CD4-positive, alpha-beta T cell treated with Interleukin-17A for 4 hours (primary cell): ENCODE measurements at regions not wholly inside any gene's neighbourhood (a gene's known extent, or its start where the extent isn't known, plus 50 kb on each side); places are given as distances from the start of the nearest gene placed in this dataset.

Experiments used
- DNase-seq: peaks from one replicate; pipeline ENCODE4 v3.0.0-alpha.2; 2020; ENCODE audit warnings: mixed read lengths

DNA sequence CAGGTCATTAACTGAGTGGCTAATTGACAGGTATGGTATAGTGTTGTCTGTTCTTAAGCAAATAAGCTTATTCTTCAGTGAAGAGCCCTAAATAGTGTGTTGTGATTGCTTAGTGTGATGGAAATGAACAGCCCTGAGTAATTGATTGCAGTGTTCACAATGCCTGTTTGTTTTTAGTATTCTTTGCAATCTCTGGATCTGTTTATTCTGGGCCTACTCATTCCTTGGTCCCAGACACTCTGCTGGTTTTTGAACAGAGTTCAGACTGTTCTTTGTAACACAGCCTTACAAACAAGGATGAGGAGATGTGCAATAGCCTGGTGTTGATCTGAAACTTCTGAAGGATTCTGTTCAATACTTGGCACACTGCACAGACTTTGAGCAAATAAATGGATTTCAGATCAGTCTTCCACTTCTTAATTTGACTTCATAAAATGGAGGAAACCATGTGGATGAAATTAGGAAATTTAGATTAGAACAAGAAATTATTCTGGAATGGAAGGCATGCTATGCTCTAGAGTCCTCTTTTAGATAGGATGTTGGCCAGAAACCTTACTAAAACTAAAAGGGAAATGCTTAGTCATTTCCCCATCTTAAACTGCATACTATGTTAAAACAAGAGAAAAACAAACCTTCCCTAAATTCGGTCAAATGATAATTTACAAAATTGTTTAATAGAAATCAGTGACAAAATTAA is 444.2 kb upstream of the SEMA3D start:
- no peak for DNase-seq

DNA sequence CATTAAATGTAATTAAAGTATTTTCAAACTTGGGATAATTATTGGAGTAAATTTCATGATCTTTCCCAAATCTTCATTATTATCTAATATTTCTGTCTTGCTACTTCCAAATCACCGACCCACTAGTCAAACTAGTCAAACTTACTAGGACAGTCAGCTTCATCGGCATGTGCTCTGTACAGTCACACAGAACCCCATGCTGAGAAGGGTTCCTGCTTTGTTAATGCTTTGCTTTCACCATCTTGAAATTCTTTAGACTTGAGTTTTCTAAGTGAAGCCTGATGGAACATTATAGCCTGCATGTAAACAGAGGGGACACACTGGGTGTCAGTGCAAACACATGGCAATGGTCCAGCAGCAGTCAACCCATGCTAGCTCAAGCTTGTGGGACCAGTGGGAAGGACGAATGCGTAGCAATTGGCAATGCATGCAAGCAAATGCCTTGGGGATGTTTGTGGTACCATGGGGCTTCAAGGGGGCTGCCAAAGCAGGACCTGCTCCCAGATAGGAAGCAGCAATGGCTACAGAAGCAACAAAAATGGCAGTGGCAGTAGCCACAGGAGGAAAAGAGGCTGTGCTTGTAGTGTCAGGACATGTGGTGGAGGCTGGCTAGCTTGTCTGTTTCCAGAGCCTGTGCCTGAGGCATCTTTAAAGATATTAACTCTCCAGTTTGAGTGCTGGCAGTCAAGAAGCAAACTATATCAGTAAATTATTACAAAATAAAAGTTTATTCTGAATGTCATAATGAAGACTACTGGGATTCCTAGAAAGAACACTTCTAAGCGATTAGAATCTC is 441.1 kb upstream of the SEMA3D start:
- DNase-seq: no peak

DNA sequence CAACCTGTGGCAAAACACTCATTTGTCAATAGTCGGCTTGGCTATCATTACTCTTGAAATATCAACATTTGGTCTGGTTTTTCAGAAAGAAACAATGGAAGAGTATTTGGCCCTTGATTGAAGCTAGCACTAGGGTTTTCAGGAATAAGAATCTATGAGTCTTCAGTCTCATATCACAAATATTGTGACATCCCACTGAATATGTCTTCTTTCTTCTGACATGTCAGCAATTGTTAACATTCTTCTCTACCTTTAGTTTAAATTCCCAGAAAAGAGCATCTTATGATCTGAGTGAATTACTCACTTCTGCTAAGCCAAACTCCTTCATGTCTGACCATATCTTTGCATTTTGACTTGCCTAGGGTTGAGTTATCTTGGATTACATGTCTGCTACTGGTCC is 435.2 kb upstream of the SEMA3D start:
- no peak for DNase-seq

DNA sequence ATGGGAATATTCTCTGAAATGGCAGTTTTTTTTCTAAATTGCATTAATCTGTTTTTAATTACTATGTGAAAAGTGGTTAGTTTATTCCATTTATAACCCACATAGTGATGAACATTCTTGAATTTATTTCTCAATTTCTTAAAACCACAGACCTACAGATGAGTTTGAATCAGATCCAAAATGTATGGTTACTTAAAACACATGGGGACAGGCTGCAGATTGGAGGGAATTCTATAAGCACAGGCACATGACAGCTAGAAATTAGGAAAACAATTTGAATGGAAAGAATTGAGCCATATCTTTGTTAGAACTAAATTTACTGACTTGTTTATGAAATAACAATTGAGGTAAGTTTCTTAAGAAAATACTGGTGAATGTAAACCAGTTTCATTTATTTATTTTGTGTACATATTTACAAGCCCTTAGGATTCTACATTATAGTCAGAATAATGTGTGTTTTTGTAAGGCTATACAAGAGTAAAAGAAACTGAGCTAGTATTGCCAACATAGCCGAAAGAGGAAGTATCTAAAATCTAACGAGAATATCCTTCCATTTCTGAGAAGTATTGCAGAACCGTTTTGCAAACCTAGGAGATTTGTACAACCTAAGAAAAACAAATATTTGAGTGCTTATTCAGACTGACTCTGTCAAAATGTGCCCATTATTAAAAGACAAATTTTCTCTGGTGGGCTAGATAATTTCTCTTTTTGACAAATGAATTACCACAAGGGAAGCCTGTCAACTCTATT is 434.3 kb upstream of the SEMA3D start:
- DNase-seq: no peak

DNA sequence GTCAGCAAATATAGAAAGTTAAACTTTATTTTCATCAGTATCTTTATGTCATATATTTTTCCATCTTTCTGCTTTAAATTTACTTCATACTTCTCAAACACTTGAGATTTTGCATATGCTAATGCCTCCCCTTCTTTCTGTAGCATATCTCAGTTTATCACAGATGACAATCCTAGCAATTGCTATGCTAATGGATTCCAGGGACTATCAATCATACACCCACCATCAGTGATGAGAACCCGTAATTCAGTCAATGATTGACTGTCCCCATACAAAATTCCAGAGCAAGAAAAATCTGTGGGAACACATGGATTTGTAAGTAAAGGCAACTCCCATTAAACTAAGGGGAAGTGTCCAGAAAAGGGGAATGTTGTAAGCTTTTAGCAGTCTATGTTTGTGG is 432.4 kb upstream of the SEMA3D start:
- no peak for DNase-seq

DNA sequence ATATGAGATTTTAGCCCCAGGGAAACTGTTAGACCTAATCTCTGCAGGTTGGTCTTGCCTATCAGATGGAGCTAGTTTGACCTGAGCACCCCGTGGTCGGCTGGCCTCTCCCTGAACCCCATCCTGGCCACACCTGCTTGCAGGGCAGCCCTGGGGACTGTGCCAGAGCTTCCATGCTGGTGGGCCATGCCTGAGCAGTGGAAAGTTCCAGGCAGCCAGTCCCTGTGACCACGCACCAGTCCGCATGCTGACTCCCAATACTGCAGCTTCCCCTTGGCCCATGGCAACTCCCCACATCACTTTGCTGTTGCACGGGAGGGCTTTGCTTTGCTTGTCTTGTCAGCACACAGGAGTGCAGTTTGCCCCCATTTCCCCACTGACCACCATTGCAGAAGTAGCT is 427.8 kb upstream of the SEMA3D start:
- no peak for DNase-seq

DNA sequence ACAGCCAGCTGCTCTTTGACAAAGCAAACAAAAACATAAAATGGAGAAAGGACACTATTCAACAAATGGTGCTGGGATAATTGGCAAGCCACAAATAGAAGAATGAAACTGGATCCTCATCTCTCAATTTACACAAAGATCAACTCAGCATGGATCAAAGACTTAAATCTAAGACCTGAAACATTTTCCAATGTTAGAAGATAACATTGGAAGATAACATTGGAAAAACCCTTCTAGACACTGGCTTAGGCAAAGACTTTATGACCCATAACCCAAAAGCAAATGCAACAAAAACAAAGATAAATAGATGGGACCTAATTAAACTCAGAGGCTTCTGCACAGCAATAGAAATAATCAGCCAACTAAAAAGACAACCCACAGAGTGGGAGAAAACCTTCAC is 425.7 kb upstream of the SEMA3D start:
- no peak for DNase-seq

DNA sequence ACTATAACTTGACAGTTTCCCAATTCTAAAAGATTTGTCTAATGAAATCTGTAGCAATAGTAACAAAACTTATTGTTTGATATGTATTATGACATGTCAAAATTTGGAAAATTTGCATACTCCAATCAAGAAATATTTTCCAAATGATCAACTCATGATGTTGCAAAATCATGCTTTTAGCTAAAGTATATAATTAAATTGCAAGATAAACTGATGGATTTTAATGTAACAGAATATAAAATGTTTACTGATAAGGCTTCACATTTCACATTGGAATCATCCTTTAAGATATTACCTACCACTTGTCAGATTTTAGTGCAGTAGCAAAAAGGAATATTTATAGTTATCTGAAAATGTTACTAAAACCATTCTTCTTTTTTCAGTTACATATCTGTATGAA is 421.9 kb upstream of the SEMA3D start:
- no peak for DNase-seq

DNA sequence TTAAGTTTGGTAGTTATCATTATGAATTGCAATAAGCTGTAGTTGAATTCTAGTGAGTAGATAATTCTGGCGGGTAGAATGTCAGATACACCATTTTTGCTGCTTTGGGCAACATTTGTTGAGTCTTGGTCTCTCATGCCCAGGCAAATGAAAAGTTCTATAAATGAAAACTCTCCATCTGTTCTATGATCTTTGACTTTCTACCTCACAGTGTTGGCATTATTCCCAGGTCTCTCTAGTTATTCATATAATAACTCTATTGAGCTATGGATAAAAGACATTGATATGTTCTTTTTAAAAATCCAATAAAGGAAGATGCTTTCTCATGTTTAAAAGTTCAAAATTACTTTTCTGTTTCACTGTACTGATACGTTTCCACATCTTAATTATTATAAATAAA is 415.3 kb upstream of the SEMA3D start:
- no peak for DNase-seq

DNA sequence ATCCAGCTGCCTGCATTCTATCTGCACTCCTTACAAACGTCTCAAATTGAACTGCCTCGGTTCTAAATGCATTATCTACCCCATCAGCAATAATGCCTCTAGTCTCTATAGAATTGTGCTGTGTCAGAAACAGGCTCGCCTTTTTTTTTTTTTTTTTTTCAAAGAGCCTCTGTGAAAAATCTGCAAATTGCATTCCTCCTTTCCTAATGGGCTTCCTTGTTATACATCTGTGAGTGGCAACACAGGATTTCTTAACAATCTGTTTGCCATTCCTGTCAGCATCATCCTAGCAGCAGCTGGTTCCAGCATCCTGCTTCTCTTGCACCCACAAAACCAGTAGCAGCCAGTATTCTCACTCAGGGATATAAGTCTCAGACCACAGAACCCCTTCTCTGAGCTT is 413.5 kb upstream of the SEMA3D start:
- no peak for DNase-seq

DNA sequence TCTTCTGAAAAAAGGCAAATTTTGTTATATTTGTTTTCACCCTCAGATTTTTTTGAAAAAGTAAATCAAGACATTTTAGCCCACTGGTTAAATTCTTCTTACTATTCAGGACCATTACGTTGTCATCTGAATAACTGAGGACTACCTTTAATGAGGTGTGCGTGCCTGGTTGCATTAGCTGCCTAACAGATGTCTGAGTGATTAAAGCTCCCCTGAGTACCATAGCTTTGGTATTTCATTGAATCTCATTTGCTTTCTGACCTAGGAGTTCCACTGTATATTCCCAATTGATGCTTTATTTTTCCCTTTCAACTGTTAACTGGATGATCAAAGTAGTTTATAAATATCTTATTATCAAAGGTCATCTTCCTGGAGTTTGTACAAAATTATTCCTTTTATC is 410.0 kb upstream of the SEMA3D start:
- no peak for DNase-seq

DNA sequence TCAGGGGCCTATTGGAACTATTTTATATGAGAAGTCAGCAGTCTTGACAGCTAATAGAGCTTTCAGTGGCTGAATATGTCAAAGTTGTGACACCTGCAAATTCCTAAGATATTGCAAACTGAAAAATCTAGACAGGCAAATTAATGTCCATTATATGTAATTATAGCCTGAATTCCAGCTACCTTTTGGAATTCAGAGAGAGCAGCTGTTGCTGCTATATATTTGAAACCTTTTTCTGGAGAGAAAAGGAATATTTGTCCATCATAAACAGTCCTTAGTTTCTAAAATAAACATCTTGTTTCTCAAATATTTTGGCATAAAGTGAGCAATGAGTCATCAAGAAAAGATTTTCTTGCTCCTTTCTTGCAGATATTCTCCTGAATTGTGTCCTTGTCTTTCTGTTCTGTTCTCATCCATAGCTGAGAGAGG is 408.9 kb upstream of the SEMA3D start:
- no peak for DNase-seq

DNA sequence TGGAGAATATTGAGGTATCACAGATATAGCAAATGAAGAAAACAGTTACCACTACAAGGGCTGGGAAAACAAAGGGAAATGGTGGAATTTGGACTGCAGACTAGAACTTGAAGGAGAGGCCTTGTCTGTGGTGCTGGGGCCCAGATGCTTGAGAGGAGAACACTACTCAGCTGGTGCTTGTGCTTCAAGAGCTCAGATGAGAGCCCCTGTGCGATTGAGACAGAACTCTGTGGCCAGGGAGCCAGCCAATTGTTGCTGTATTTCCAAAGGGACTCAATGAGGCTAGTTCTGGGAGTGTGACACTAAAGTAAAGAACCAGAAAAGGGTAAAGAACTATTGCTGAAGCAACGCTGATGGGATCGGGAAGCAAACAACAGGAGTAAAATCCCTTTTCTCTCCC is 406.5 kb upstream of the SEMA3D start:
- no peak for DNase-seq

DNA sequence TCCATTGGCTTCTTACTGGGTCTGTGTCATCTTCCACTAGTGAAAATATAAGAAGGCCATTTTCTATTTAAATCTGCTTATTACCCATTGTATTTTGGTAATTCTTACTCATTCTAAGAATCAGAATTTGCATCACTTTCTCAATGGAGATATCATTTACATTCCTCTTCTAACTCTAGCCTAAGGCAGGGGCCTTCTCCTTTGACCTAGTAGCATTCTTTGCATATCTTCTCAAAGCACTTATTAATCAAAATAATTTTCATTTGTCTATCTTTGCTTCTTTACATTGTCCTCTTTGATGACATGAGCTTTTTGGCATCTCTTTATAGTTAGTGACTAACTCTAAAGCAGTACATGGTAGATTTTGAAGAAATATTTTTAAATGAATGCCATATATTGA is 400.9 kb upstream of the SEMA3D start:
- DNase-seq: no peak

DNA sequence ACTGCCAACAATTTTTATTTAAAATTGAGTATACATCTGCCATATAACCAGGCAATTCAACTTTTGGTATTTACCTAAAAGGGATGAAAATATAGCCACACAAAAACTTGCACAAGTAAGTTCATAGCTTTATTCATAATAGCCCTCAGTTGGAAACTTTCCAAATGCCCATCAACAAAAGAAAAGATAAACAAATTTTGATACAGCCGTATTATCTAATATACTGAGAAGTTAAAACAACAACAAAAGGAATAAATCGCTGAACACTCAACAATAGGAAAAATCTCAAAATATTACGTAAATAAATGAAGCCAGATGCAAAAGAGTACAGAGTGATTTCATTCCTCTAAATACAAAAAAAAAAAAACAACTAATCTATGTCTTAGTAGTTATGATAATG is 399.2 kb upstream of the SEMA3D start:
- DNase-seq: no peak

DNA sequence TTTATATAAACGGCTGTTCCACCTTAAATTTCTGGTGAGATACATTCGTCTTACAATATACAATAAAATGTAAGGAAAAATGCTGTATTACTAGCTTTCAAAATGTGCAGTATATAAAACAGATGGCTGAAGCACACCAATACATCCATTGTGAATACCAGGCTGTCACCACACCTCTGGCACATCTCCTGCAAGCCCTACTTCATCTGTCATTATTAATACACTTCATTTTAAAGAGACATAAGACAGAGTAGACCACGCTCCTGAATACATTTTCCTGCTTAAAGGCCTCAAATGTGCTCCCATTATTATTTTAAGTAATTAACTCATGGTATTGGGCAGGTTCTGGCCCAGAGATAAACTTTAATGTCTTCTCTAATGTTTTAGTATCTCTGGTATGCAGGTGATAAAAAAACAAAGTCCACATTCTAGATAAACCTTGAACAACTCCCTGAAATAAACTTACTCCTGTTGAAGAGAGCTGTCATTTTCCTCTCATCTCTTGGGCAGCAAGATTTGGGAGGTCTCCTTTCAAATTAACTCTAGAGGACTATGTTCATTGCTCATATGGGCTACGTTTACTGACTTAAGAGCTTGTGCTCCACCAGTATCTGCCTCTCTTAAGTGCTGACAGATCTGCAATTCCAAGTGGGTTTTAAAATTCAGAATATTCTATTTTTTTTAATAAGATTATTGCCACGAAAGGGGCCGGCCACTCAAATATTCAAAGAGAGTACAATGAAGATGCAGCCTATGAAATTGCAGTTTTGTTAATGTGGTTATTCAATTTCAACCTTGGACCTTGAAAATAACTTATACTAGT is 396.5 kb upstream of the SEMA3D start:
- no peak for DNase-seq

DNA sequence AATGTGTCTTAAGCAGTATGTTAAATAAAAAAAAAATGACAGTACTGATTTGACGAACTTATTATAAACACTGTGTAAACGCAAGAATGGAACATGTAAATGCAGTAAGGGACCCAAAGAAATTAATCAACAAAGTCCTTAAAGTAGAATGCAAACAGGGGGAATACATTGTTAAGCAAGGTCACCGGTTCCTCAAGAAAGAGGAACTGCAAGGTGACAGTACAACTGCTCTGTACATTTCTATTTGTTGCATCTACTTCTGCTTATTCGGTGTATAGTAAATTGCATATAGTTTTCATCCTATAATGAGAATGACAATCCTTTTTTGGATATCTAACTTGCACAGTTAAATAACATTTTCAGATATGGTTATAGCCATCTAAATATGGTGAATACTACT is 387.0 kb upstream of the SEMA3D start:
- DNase-seq: no peak

DNA sequence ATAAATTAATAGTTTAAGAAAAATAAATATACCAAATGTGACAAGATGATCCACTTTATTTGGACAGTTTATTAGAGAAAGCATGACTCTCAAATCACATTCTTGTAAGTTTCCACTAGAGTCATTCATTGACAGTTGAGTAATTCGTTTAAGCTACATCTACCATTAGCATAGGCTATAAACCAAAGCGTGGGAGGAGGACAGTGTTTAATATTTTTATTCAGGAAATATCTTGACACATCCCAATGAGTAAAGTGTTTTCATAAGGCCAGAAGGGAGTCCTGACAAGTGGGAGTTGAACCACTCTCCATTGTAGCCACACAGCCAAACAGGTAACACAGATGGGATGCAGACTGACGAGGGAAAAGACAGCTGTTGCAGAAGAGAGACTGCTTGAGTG is 386.5 kb upstream of the SEMA3D start:
- DNase-seq: no peak

DNA sequence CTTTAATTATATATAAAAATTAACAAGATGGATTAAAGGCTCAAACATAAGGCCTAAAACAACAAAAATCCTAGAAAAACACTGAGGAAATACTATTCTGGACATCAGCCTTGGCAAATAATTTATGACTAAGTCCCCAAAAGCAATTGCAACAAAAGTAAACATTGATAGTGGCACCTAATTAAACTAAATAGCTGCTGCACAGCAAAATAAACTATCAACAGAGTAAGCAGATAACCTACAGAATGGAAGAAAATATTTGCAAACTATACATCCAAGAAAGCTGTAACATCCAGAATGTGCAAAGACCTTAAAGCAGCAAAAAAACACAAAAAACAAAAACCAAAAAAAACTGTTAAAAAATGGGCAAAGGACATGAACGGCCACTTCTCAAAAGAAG is 384.0 kb upstream of the SEMA3D start:
- no peak for DNase-seq

DNA sequence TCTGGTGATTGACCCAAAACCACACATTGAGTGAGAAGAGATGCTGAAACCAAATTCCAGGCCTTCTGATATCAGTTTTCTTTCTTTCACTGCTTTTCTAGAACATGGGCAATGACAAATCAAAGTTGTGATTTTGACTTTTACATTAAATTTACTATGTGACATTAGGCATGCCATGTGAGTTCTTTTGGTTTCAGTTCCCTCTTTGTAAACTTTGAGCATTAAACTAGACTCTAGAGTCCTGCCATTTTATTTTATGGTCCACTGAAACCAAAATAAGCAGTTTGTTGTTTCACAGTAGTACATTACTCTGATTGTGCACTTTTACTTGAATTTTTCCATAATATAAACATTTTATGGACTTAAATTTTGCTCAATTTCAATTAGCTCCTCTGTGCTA is 381.1 kb upstream of the SEMA3D start:
- no peak for DNase-seq

DNA sequence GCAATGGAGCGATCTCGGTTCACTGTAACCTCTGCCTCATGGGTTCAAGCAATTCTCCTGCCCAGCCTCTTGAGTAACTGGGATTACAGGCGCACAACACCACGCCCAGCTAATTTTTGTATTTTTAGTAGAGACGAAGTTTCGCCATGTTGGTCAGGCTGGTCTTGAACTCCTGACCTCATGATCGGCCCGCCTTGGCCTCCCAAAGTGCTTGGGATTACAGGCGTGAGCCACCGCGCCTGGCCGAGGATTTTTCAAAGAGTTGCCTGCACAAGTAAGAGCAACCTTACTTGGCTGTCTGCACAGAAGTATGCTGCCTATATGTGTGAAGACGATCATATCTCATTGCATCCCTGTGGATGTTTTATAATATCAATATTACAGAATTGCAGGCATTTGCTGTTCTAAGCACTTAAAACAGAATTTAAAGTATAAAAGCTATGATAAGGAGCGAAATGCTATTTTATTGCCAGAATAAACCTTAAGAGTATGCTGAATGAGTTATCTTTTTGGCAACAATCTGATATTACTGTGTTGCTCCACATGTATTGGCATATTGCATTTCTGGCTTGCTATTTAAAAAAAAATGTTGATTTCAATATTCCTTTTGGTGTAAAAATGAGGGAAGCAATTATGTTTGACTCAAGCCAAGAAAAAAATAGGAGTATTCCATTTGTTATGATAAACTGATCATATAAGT is 379.4 kb upstream of the SEMA3D start:
- DNase-seq: no peak

DNA sequence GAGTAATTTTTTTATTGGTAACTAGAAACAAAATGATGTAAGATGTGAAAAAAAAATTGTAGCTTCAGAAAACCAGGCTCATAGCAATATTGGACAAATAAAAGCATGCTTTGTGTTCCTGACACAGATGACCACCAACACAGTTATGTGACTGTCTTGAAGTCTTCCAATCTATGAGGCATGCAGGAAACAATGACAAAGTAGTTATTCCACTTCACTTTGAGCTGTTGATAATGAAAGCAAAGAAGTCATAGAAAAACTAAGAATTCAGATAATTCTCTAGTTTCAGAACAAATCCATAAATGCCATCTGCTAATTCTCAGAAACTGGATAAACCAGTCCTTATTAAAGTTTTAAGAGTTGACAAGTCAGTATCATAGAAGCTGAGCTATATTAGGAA is 378.4 kb upstream of the SEMA3D start:
- DNase-seq: no peak

DNA sequence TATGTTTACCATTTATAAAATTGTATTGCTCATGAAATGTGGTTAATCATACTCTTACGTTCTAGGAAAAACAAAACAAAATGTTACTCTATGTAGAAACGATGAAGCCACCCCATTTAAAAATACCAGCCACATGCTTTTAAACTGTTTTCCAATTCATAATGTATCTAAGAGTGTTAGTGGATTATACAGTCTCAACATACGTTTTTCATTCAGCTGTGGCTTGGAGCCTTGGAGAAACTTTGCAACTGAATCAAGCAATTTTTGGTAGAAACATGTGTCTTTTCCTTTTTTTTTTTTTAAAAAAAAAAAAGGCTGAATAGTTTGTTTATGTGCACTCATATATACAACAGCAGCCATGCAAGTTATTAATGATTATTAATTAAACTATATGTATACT is 378.0 kb upstream of the SEMA3D start:
- DNase-seq: no peak
